Pancreas (tissue), 10 donors: ENCODE measurements at regions not wholly inside any gene's neighbourhood (a gene's known extent, or its start where the extent isn't known, plus 50 kb on each side); places are given as distances from the start of the nearest gene placed in this dataset.
"Not testable (repeated sequence)": the region's sequence is repeated elsewhere in the genome, so short reads cannot be mapped to it uniquely, and the experiment has no call there.

Experiments used
- ATAC-seq, 4 donors: fragments of 200-7000 bp; cut with Tn5 transposase; one replicate each; pipeline versions ENCODE4 v1.8.0 to v1.9.1; 2020; ENCODE audit warnings: mild to moderate bottlenecking in 4 of 4, moderate library complexity in 4 of 4
- DNase-seq, 6 donors: peaks; one replicate each; pipeline ENCODE4 v3.0.0-alpha.2; 2020
- FAIRE-seq: peaks from 2 replicates; lab custom pipeline; 2012; peaks lifted over from hg19 to GRCh38; lab: Jason Lieb, UNC
- H3K27ac ChIP-seq, 4 donors: fragments of 200-600 bp; sonication (generic); 1 replicate in 3 of 4; 2 replicates in 1 of 4; pipeline versions ENCODE4 v1.5.0 to v1.8.0; 2020
- H3K27me3 ChIP-seq, 4 donors: fragments of 200-600 bp; one replicate each; pipeline ENCODE4 v1.8.0; 2021
- H3K36me3 ChIP-seq, 3 donors: fragments of 200-600 bp; sonication (generic) in 1 of 3; one replicate each; pipeline versions ENCODE4 v1.5.0 to v1.8.0; 2020 to 2021
- H3K4me1 ChIP-seq, 3 donors: fragments of 200-600 bp; one replicate each; pipeline ENCODE4 v1.8.0; 2021
- H3K4me3 ChIP-seq, 4 donors: fragments of 200-600 bp; sonication (generic) in 2 of 4; one replicate each; pipeline versions ENCODE4 v1.5.0 to v1.8.0; 2020 to 2021
- H3K9me3 ChIP-seq, 4 donors: fragments of 200-600 bp; one replicate each; pipeline ENCODE4 v1.8.0; 2021
- WGBS, 2 donors: extraction: QIAGEN DNeasy Blood & Tissue Kit; methylation state at CpG; one replicate each; pipeline ENCODE4 v1.1.7; 2013; 5-methylcytosine and 5-hydroxymethylcytosine counted together
- intact Hi-C, 3 donors: fragments of 100-400 bp; cut with DNase I; formaldehyde crosslinking; loops; one replicate each; pipeline versions ENCODE4 v1.11.1 to v1.14.2; 2022
- TF ChIP-seq, protein P1 (sequence below), 4 donors: fragments of 200-600 bp; sonication (generic) in 3 of 4; IDR thresholded peaks; one replicate each; pipeline versions ENCODE4 v1.5.0 to v1.8.0; 2021; ENCODE audit warnings: antibody characterized with exemption in 4 of 4
- donor health status: healthy with polysubstance abuse.
- donor health status: DM: no; HTN: no; CAD: no; lungs with moderate emphysema.
- donor health status: DM: no; HTN: no; CAD: no.
- donor health status: control.
- donor health status: control.
- donor health status: Bipolar disorder and iron deficiency.
- donor health status: DM: yes; HTN: yes; CAD: no.
- donor health status: DM: no; HTN: no; CAD: no.
- donor health status: DM: no; HTN: no; CAD: no.
- donor health status: DM: yes; HTN: yes; CAD: no.

DNA sequence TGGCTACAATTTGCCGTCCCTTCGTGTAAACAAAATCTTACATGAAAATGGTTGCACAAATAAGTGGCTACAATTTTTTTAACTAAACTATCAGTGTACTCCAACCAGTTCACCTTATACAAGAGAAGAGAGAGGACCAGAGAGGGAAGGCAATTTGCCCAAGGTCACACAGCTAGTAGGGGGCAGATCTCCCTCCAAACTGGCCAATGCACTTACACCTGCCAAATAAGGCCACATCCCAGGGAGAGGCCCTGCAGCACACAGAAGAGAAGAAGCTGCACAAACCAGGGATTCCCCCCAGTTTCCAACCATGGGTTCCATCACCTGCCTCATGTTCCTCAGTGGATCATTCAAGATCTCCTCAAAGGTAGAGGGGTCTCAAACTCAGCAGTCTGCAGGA lies 349.9 kb downstream of the SOX9 start:
- FAIRE-seq = no peak
- WGBS, 2 donors = 74 to 80% methylated on average over 2 of the region's 2 CpGs
- no peak for DNase-seq
- TF ChIP-seq, protein P1, sequence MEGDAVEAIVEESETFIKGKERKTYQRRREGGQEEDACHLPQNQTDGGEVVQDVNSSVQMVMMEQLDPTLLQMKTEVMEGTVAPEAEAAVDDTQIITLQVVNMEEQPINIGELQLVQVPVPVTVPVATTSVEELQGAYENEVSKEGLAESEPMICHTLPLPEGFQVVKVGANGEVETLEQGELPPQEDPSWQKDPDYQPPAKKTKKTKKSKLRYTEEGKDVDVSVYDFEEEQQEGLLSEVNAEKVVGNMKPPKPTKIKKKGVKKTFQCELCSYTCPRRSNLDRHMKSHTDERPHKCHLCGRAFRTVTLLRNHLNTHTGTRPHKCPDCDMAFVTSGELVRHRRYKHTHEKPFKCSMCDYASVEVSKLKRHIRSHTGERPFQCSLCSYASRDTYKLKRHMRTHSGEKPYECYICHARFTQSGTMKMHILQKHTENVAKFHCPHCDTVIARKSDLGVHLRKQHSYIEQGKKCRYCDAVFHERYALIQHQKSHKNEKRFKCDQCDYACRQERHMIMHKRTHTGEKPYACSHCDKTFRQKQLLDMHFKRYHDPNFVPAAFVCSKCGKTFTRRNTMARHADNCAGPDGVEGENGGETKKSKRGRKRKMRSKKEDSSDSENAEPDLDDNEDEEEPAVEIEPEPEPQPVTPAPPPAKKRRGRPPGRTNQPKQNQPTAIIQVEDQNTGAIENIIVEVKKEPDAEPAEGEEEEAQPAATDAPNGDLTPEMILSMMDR (IDR thresholded peaks at IDR 0.05) = no peak
- Histone ChIP-seq H3K27me3 (no peaks in the 10 kb centered on the region), H3K27ac (no peak overlapping the region), H3K4me3 (no peak overlapping the region), H3K9me3 (no peaks in the 10 kb centered on the region), H3K4me1 (peaks cover 9 to 15% (median 11%) of the 10 kb centered on the region in 3 donors), H3K36me3 (no peaks in the 10 kb centered on the region)
- intact Hi-C loops = no loop called here
- no peak for ATAC-seq

DNA sequence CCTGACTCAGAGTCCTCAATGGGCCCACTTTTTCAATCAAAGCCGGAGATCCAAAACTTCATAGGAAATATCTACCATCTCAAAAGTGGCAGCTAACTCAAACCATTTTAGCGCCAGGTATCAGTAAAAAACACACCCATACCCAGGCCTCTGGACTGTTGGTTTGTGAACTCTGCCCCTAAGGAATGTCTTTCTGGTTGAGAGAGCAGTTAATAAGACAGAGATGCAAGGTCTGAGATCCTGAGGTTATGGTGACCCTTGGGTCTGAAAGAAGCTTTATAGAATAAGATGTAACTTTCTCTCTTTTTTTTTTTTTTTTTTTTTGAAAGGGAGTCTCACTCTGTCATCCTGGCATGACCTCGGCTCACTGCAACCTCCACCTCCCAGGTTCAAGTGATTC lies 350.5 kb downstream of the SOX9 start:
- H3K4me3 ChIP-seq = no peak overlapping the region
- H3K36me3 ChIP-seq = no peaks in the 10 kb centered on the region
- TF ChIP-seq, protein P1 (IDR thresholded peaks at IDR 0.05) = no peak
- H3K27ac ChIP-seq = no peak overlapping the region
- H3K27me3 ChIP-seq = no peaks in the 10 kb centered on the region
- H3K9me3 ChIP-seq = no peaks in the 10 kb centered on the region
- FAIRE-seq = no peak
- H3K4me1 ChIP-seq = peaks cover 14 to 15% (median 14%) of the 10 kb centered on the region in 3 donors
- intact Hi-C loops = no loop called here
- WGBS, 2 donors = 95 to 99% methylated on average over 3 of the region's 3 CpGs
- DNase-seq = no peak
- ATAC-seq = no peak

DNA sequence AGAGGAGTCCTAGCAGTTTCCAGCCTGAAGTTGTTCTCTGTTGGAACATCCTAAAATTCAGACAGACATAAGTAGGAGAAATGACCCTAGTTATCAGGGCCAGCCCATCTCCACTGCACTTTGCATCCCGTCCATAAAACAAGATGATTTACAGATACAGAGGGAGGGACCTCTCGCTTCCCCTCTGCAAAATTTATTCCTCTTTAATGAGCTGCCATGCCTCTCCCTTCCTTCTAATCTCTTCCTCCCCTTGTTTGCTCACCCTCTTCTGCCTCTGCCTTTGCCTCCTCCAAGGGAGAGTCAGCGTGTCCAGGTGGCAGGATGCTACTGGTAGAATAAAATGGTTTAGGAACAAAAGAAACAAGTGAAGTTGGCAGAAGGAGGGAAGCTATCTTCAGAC lies 351.3 kb downstream of the SOX9 start:
- ATAC-seq (no peak), DNase-seq (no peak), FAIRE-seq (no peak)
- H3K27me3 ChIP-seq = no peaks in the 10 kb centered on the region
- 87 to 90% methylated on average over 3 of the region's 3 CpGs for WGBS, 2 donors
- H3K4me3 ChIP-seq = no peak overlapping the region
- H3K27ac ChIP-seq = no peak overlapping the region
- no peaks in the 10 kb centered on the region for H3K9me3 ChIP-seq
- no peaks in the 10 kb centered on the region for H3K36me3 ChIP-seq
- TF ChIP-seq, protein P1 (IDR thresholded peaks at IDR 0.05) = no peak
- intact Hi-C loops = no loop called here
- H3K4me1 ChIP-seq = peaks cover 16 to 19% (median 17%) of the 10 kb centered on the region in 3 donors

DNA sequence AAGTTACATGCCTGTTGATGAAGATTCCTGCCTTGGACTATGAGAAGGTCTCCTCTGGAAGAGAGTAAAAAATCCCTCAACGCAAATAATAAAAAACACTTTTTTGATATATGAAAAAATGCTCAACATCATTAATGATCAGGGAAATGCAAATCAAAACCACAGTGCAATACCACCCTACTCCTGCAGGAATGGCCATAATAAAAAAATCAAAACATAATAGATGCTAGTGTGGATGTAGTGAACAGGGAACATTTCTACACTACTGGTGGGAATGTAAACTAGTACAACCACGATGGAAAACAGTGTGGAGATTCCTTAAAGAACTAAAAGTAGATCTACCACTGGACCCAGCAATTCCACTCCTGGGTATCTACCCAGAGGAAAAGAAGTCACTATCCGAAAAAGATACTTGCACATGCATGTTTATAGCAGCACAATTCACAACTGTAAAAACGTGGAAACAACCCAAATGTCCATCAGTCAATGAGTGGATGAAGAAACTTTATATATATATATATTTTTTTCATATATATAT lies 352.1 kb downstream of the SOX9 start:
- intact Hi-C loops, H3K4me3 ChIP-seq, H3K27ac ChIP-seq, H3K27me3 ChIP-seq, DNase-seq, ATAC-seq, H3K9me3 ChIP-seq, FAIRE-seq, H3K36me3 ChIP-seq: not testable (repeated sequence)
- H3K4me1 ChIP-seq = peaks cover 17 to 26% (median 22%) of the 10 kb centered on the region in 3 donors
- WGBS, 2 donors = 73 to 77% methylated on average over 4 of the region's 4 CpGs

DNA sequence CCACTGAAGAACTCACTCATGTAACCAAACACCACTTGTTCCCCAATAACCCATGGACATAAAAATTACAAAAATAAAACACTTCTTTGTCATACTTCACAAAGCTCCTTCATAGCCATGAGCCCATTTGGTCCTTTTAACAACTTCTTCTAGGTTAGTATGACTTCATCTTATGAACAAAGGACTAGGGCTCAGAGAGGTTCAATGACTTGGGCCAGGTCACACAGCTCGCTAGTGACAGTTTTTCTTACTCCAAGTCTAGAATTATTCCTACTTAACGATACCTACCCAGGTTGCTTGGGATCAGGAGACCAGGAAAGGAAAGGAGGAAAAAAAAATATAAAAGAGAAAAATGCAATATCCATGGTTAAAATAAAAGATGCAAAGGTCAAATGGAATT lies 353.4 kb downstream of the SOX9 start:
- intact Hi-C loops = no loop called here
- FAIRE-seq (no peak), DNase-seq (peak in 1 of 6 donors; percentile 5), ATAC-seq (no peak)
- TF ChIP-seq, protein P1 (IDR thresholded peaks at IDR 0.05) = no peak
- Histone ChIP-seq H3K9me3 (no peaks in the 10 kb centered on the region), H3K27ac (no peak overlapping the region), H3K36me3 (no peaks in the 10 kb centered on the region), H3K4me3 (no peak overlapping the region), H3K27me3 (no peaks in the 10 kb centered on the region), H3K4me1 (peaks cover 17 to 38% (median 31%) of the 10 kb centered on the region in 3 donors)
- WGBS, 2 donors = 91 to 96% methylated on average over 2 of the region's 2 CpGs
